ENCODE measurements at regions not wholly inside any gene's neighbourhood (a gene's known extent, or its start where the extent isn't known, plus 50 kb on each side); places are given as distances from the start of the nearest gene placed in this dataset.
"Not testable (repeated sequence)": the region's sequence is repeated elsewhere in the genome, so short reads cannot be mapped to it uniquely, and the experiment has no call there.

- no peaks in the 10 kb centered on the region for H3K79me2 ChIP-seq (ENCODE audit: insufficient read depth, low read length)
- no peak overlapping the region for H3K4me2 ChIP-seq (ENCODE audit: low read depth, low read length, poor library complexity, severe bottlenecking)
- no peak overlapping the region for H3K4me3 ChIP-seq (ENCODE audit: low read length, poor library complexity, severe bottlenecking)
- H3K9ac ChIP-seq (ENCODE audit: low read depth, low read length, poor library complexity, severe bottlenecking), result no peak overlapping the region
- no peaks in the 10 kb centered on the region for H3K27me3 ChIP-seq (ENCODE audit: insufficient read depth, low read length, poor library complexity, severe bottlenecking)
- TF ChIP-seq CTCF (conservative IDR thresholded peaks at IDR 0.05; ENCODE audit: low read length) (no peak), EZH2phosphoT487 (IDR thresholded peaks at IDR 0.05; ENCODE audit: borderline replicate concordance) (no peak)
- no peak overlapping the region for H2AFZ ChIP-seq (ENCODE audit: low read length)
- H3F3A ChIP-seq (ENCODE audit: low read depth), result no peaks in the 10 kb centered on the region
- H3K4me1 ChIP-seq (ENCODE audit: insufficient read depth, low read length, poor library complexity, severe bottlenecking), result no peaks in the 10 kb centered on the region
- H4K20me1 ChIP-seq (ENCODE audit: insufficient read depth, low read length, poor library complexity, severe bottlenecking), result no peaks in the 10 kb centered on the region
- no peaks in the 10 kb centered on the region for H3K9me2 ChIP-seq (replicated peaks; ENCODE audit: low read depth, low read length)
- H3K36me3 ChIP-seq (ENCODE audit: insufficient read depth, low read length), result no peaks in the 10 kb centered on the region
- no peaks in the 10 kb centered on the region for H3K9me3 ChIP-seq (ENCODE audit: insufficient read depth, low read depth, low read length)
Measured at GRCh38 chr4:157700898-157701694, 471.7 kb downstream of the GASK1B start.

GRCh38 chr4:157689476-157689875 lies 468.9 kb downstream of the GRIA2 start:
- no peak overlapping the region for H3K4me3 ChIP-seq (ENCODE audit: low read length, poor library complexity, severe bottlenecking)
- no peaks in the 10 kb centered on the region for H3K79me2 ChIP-seq (ENCODE audit: insufficient read depth, low read length)
- 0 out of 2 replicates have a peak, but pooled peaks cover 3% of the 10 kb centered on the region for H3K9me2 ChIP-seq (replicated peaks; ENCODE audit: low read depth, low read length)
- H3K27me3 ChIP-seq (ENCODE audit: insufficient read depth, low read length, poor library complexity, severe bottlenecking), result no peaks in the 10 kb centered on the region
- no peaks in the 10 kb centered on the region for H3K9me3 ChIP-seq (ENCODE audit: insufficient read depth, low read depth, low read length)
- H3F3A ChIP-seq (ENCODE audit: low read depth), result no peaks in the 10 kb centered on the region
- no peak for TF ChIP-seq EZH2phosphoT487 (IDR thresholded peaks at IDR 0.05; ENCODE audit: borderline replicate concordance)
- TF ChIP-seq CTCF (conservative IDR thresholded peaks at IDR 0.05; ENCODE audit: low read length), result no peak
- H4K20me1 ChIP-seq (ENCODE audit: insufficient read depth, low read length, poor library complexity, severe bottlenecking), result no peaks in the 10 kb centered on the region
- H3K36me3 ChIP-seq (ENCODE audit: insufficient read depth, low read length), result no peaks in the 10 kb centered on the region
- no peak overlapping the region for H2AFZ ChIP-seq (ENCODE audit: low read length)
- no peak overlapping the region for H3K9ac ChIP-seq (ENCODE audit: low read depth, low read length, poor library complexity, severe bottlenecking)
- no peak overlapping the region for H3K4me2 ChIP-seq (ENCODE audit: low read depth, low read length, poor library complexity, severe bottlenecking)
- H3K4me1 ChIP-seq (ENCODE audit: insufficient read depth, low read length, poor library complexity, severe bottlenecking), result no peaks in the 10 kb centered on the region

GRCh38 chr4:157687971-157688370 lies 467.4 kb downstream of the GRIA2 start:
- no peak for TF ChIP-seq CTCF (conservative IDR thresholded peaks at IDR 0.05; ENCODE audit: low read length)
- no peak for TF ChIP-seq EZH2phosphoT487 (IDR thresholded peaks at IDR 0.05; ENCODE audit: borderline replicate concordance)
- no peak overlapping the region for H3K9ac ChIP-seq (ENCODE audit: low read depth, low read length, poor library complexity, severe bottlenecking)
- H3K4me3 ChIP-seq (ENCODE audit: low read length, poor library complexity, severe bottlenecking), result no peak overlapping the region
- no peaks in the 10 kb centered on the region for H3F3A ChIP-seq (ENCODE audit: low read depth)
- H3K9me3 ChIP-seq (ENCODE audit: insufficient read depth, low read depth, low read length), result no peaks in the 10 kb centered on the region
- no peaks in the 10 kb centered on the region for H3K27me3 ChIP-seq (ENCODE audit: insufficient read depth, low read length, poor library complexity, severe bottlenecking)
- no peak overlapping the region for H2AFZ ChIP-seq (ENCODE audit: low read length)
- H3K79me2 ChIP-seq (ENCODE audit: insufficient read depth, low read length), result no peaks in the 10 kb centered on the region
- H3K4me2 ChIP-seq (ENCODE audit: low read depth, low read length, poor library complexity, severe bottlenecking), result no peak overlapping the region
- H3K36me3 ChIP-seq (ENCODE audit: insufficient read depth, low read length), result no peaks in the 10 kb centered on the region
- H3K4me1 ChIP-seq (ENCODE audit: insufficient read depth, low read length, poor library complexity, severe bottlenecking), result no peaks in the 10 kb centered on the region
- H3K9me2 ChIP-seq (replicated peaks; ENCODE audit: low read depth, low read length), result 0 out of 2 replicates have a peak, but pooled peaks cover 3% of the 10 kb centered on the region
- H4K20me1 ChIP-seq (ENCODE audit: insufficient read depth, low read length, poor library complexity, severe bottlenecking), result no peaks in the 10 kb centered on the region

GRCh38 chr4:157679326-157679725 lies 458.8 kb downstream of the GRIA2 start:
- H3F3A ChIP-seq (ENCODE audit: low read depth); H3K79me2 ChIP-seq (ENCODE audit: insufficient read depth, low read length); H3K36me3 ChIP-seq (ENCODE audit: insufficient read depth, low read length); H3K4me1 ChIP-seq (ENCODE audit: insufficient read depth, low read length, poor library complexity, severe bottlenecking); H3K9me3 ChIP-seq (ENCODE audit: insufficient read depth, low read depth, low read length); H2AFZ ChIP-seq (ENCODE audit: low read length); H4K20me1 ChIP-seq (ENCODE audit: insufficient read depth, low read length, poor library complexity, severe bottlenecking); H3K4me3 ChIP-seq (ENCODE audit: low read length, poor library complexity, severe bottlenecking); H3K9me2 ChIP-seq (replicated peaks; ENCODE audit: low read depth, low read length); H3K27me3 ChIP-seq (ENCODE audit: insufficient read depth, low read length, poor library complexity, severe bottlenecking); H3K4me2 ChIP-seq (ENCODE audit: low read depth, low read length, poor library complexity, severe bottlenecking); H3K9ac ChIP-seq (ENCODE audit: low read depth, low read length, poor library complexity, severe bottlenecking): not testable (repeated sequence)

All from Loucy (cell line).